HG02970 (cell line): ENCODE measurements at regions not wholly inside any gene's neighbourhood (a gene's known extent, or its start where the extent isn't known, plus 50 kb on each side); places are given as distances from the start of the nearest gene placed in this dataset.

Experiments used
- ATAC-seq: cut with Tn5 transposase; IDR thresholded peaks from one replicate; pipeline ENCODE4 v1.9.1; 2021; ENCODE audit warnings: mild to moderate bottlenecking, moderate library complexity, moderate number of reproducible peaks; ENCODE audit not compliant: unreplicated experiment, low FRiP score

GRCh38 chr11:19493446-19494213, 219.0 kb upstream of the NAV2 start:
- ATAC-seq, result no peak

GRCh38 chr11:19482319-19483100, 230.1 kb upstream of the NAV2 start:
- ATAC-seq, result no peak

GRCh38 chr11:19480540-19480939, 232.1 kb upstream of the NAV2 start:
- no peak for ATAC-seq

- no peak for ATAC-seq
Observed at GRCh38 chr11:19478891-19479290, 233.7 kb upstream of the NAV2 start.

GRCh38 chr11:19474954-19475721, 234.4 kb upstream of the E2F8 start:
- ATAC-seq, result no peak

GRCh38 chr11:19474211-19474610, 233.5 kb upstream of the E2F8 start:
- ATAC-seq, result no peak

GRCh38 chr11:19472679-19473078, 231.9 kb upstream of the E2F8 start:
- no peak for ATAC-seq

GRCh38 chr11:19467904-19468303, 227.2 kb upstream of the E2F8 start:
- ATAC-seq, result no peak

GRCh38 chr11:19466314-19466713, 225.6 kb upstream of the E2F8 start:
- no peak for ATAC-seq

GRCh38 chr11:19463976-19464375, 223.2 kb upstream of the E2F8 start:
- no peak for ATAC-seq

GRCh38 chr11:19460718-19461405, 220.1 kb upstream of the E2F8 start:
- no peak for ATAC-seq

- ATAC-seq, result no peak
Observed at GRCh38 chr11:19459240-19459639, 218.5 kb upstream of the E2F8 start.

- no peak for ATAC-seq
Observed at GRCh38 chr11:19458721-19459120, 218.0 kb upstream of the E2F8 start.

GRCh38 chr11:19458231-19458630, 217.5 kb upstream of the E2F8 start:
- no peak for ATAC-seq

- no peak for ATAC-seq
Observed at GRCh38 chr11:19455731-19456130, 215.0 kb upstream of the E2F8 start.

- no peak for ATAC-seq
Observed at GRCh38 chr11:19453651-19454257, 213.0 kb upstream of the E2F8 start.

- no peak for ATAC-seq
Observed at GRCh38 chr11:19451609-19452008, 210.9 kb upstream of the E2F8 start.

GRCh38 chr11:19450282-19450681, 209.5 kb upstream of the E2F8 start:
- no peak for ATAC-seq

GRCh38 chr11:19448651-19449050, 207.9 kb upstream of the E2F8 start:
- no peak for ATAC-seq

- ATAC-seq, result no peak
Observed at GRCh38 chr11:19447150-19447566, 206.4 kb upstream of the E2F8 start.
